OCI-LY7 (cell line): ENCODE measurements at regions not wholly inside any gene's neighbourhood (a gene's known extent, or its start where the extent isn't known, plus 50 kb on each side); places are given as distances from the start of the nearest gene placed in this dataset.
A peak's percentile ranks its signal among the peaks of the same experiment; 100 is the strongest.

ENCODE experiments used
- BruUV-seq: library from RNA; stranded (reverse); fragments of 400-500 nt; replicated peaks from 2 replicates; lab custom pipeline; 2021; lab: Mats Ljungman, UMichigan
- CTCF ChIA-PET: fragments of 300-600 bp; sonication (Branson Sonifier 250); formaldehyde crosslinking; loops from one replicate; lab custom pipeline; 2022; ENCODE audit warnings: antibody characterized with exemption; ENCODE audit not compliant: unreplicated experiment; lab: Charles Lee
- POLR2A ChIA-PET: fragments of 300-600 bp; sonication (Branson Sonifier 250); formaldehyde crosslinking; loops from one replicate; lab custom pipeline; 2022; ENCODE audit warnings: antibody characterized with exemption; lab: Charles Lee
- DNase-seq: peaks from one replicate; pipeline ENCODE4 v3.0.0-alpha.2; 2015; ENCODE audit warnings: low spot score
- H2AFZ ChIP-seq: fragments of 200-600 bp; sonication (generic), shearing (Covaris generic); 2 replicates; pipeline ENCODE4 v1.6.1; 2014; ENCODE audit warnings: mild to moderate bottlenecking, antibody characterized with exemption, low read length, moderate library complexity
- H3K27ac ChIP-seq: fragments of 200-600 bp; sonication (generic); 2 replicates; pipeline ENCODE4 v1.5.1; 2014; ENCODE audit warnings: mixed run types, low read depth, mild to moderate bottlenecking, moderate library complexity, low read length, inconsistent platforms; ENCODE audit not compliant: poor library complexity, severe bottlenecking
- H3K36me3 ChIP-seq: fragments of 200-600 bp; sonication (generic); 2 replicates; pipeline ENCODE4 v1.6.1; 2014; ENCODE audit warnings: mild to moderate bottlenecking, antibody characterized with exemption, low read length, moderate library complexity, mixed read lengths; ENCODE audit not compliant: insufficient read depth
- H3K4me1 ChIP-seq: fragments of 200-600 bp; sonication (generic); 2 replicates; pipeline ENCODE4 v1.5.1; 2014; ENCODE audit warnings: mild to moderate bottlenecking, low read length; ENCODE audit not compliant: insufficient read depth, poor library complexity, severe bottlenecking
- H3K4me2 ChIP-seq: fragments of 200-600 bp; sonication (generic); 2 replicates; pipeline ENCODE4 v1.6.1; 2014; ENCODE audit warnings: mild to moderate bottlenecking, low read length
- H3K4me3 ChIP-seq: fragments of 200-600 bp; sonication (generic); 2 replicates; pipeline ENCODE4 v1.5.1; 2014; ENCODE audit warnings: mild to moderate bottlenecking, low read depth, low read length; ENCODE audit not compliant: poor library complexity, severe bottlenecking
- H3K79me2 ChIP-seq: fragments of 200-600 bp; sonication (generic); 2 replicates; pipeline ENCODE4 v1.6.1; 2016; ENCODE audit warnings: low read depth, mild to moderate bottlenecking, low read length, moderate library complexity, mixed read lengths; ENCODE audit not compliant: insufficient read depth
- H3K9me2 ChIP-seq: fragments of 200-600 bp; sonication (generic); 2 replicates; pipeline ENCODE4 v1.6.1; 2016; ENCODE audit warnings: mild to moderate bottlenecking, low read length, mixed read lengths; ENCODE audit not compliant: insufficient read depth
- H3K9me3 ChIP-seq: fragments of 200-600 bp; sonication (generic); 2 replicates; pipeline ENCODE4 v1.6.1; 2014; ENCODE audit warnings: mild to moderate bottlenecking, mixed run types, low read length, mixed read lengths
- H4K20me1 ChIP-seq: fragments of 200-600 bp; sonication (generic); 2 replicates; pipeline ENCODE4 v1.6.1; 2014; ENCODE audit warnings: mild to moderate bottlenecking, antibody characterized with exemption, low read length, moderate library complexity, mixed read lengths; ENCODE audit not compliant: insufficient read depth
- CTCF ChIP-seq: fragments of 200-600 bp; sonication (generic); conservative IDR thresholded peaks from 2 replicates; pipeline ENCODE4 v1.5.1; 2014; ENCODE audit warnings: mild to moderate bottlenecking, antibody characterized with exemption, low read length, moderate library complexity, mixed read lengths
- EZH2phosphoT487 ChIP-seq: fragments of 200-600 bp; sonication (generic); IDR thresholded peaks from 2 replicates; pipeline ENCODE4 v1.6.1; 2018; ENCODE audit warnings: low read depth, borderline replicate concordance, mild to moderate bottlenecking, mixed run types, antibody characterized with exemption, low read length, moderate library complexity, mixed read lengths
- intact Hi-C: fragments of 100-400 bp; cut with micrococcal nuclease; formaldehyde crosslinking; loops from one replicate; pipeline ENCODE4 v1.10.0; 2022; ENCODE audit not compliant: unreplicated experiment

GRCh38 chr2:240224676-240225075 is 84.2 kb upstream of the OTOS start:
- Histone ChIP-seq H4K20me1 (no peaks in the 10 kb centered on the region), H3K4me3 (no peak overlapping the region), H3K9me3 (peaks cover 12% of the 10 kb centered on the region), H3K79me2 (no peaks in the 10 kb centered on the region), H3K9me2 (no peaks in the 10 kb centered on the region), H2AFZ (no peak overlapping the region), H3K4me1 (no peaks in the 10 kb centered on the region), H3K27ac (no peak overlapping the region), H3K4me2 (no peak overlapping the region), H3K36me3 (no peaks in the 10 kb centered on the region)
- no peak for DNase-seq
- intact Hi-C loops = no loop called here
- ChIA-PET CTCF (no interaction called here), POLR2A (no interaction called here)
- no peak for TF ChIP-seq CTCF
- TF ChIP-seq EZH2phosphoT487 = no peak
- BruUV-seq = no TSS peak

- CTCF ChIA-PET = no interaction called here
- intact Hi-C loops = no loop called here
- Histone ChIP-seq H3K36me3 (no peaks in the 10 kb centered on the region), H3K27ac (no peak overlapping the region), H3K9me3 (peaks cover 15% of the 10 kb centered on the region), H3K4me1 (peaks cover under 1% of the 10 kb centered on the region), H3K4me2 (no peak overlapping the region), H2AFZ (no peak overlapping the region), H3K4me3 (no peak overlapping the region), H3K9me2 (no peaks in the 10 kb centered on the region), H3K79me2 (no peaks in the 10 kb centered on the region), H4K20me1 (no peaks in the 10 kb centered on the region)
- POLR2A ChIA-PET = no interaction called here
- no TSS peak for BruUV-seq
- no peak for DNase-seq
- no peak for TF ChIP-seq EZH2phosphoT487
- no peak for TF ChIP-seq CTCF
Measured at GRCh38 chr2:240225131-240225530, 84.7 kb upstream of the OTOS start.

- TF ChIP-seq CTCF = peak; percentile 51; the same call in 1 of the 2 replicates
- no peak for TF ChIP-seq EZH2phosphoT487
- Histone ChIP-seq H3K4me2 (no peak overlapping the region), H3K36me3 (no peaks in the 10 kb centered on the region), H3K27ac (no peak overlapping the region), H3K9me2 (no peaks in the 10 kb centered on the region), H4K20me1 (no peaks in the 10 kb centered on the region), H2AFZ (no peak overlapping the region), H3K4me3 (no peak overlapping the region), H3K9me3 (peaks cover 15% of the 10 kb centered on the region), H3K79me2 (no peaks in the 10 kb centered on the region), H3K4me1 (peaks cover 8% of the 10 kb centered on the region)
- intact Hi-C loops = no loop called here
- ChIA-PET POLR2A (no interaction called here), CTCF (no interaction called here)
- BruUV-seq = no TSS peak
- no peak for DNase-seq
Measured at GRCh38 chr2:240225660-240226475, 85.4 kb upstream of the OTOS start.
